A172 (cell line): ENCODE measurements at regions not wholly inside any gene's neighbourhood (a gene's known extent, or its start where the extent isn't known, plus 50 kb on each side); places are given as distances from the start of the nearest gene placed in this dataset.

Source experiments
- DNase-seq: peaks from one replicate; pipeline ENCODE4 v3.0.0-alpha.2; 2015; ENCODE audit warnings: low spot score

DNA sequence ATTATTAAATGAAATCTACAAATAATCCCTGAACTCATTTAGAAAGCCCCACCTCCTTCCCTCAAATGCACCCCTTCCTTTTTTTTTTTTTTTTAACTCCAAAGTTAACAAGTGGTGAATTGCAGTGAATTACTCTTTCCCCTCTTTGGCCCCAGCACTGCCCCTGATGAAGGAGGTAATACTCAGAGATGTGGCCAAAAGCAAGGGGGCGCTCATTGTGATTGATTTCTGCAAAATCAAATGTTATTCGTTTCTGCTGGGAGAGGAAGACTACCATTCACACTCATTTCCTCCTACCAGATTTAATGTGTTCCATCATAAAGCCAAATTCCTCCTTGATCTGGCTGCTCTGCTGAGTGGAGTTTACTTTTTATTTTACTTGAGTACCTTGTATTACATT lies 259.4 kb downstream of the GPD2 start:
- no peak for DNase-seq

- DNase-seq: no peak
Measured at GRCh38 chr2:156697906-156698305, 261.7 kb downstream of the GPD2 start.

DNA sequence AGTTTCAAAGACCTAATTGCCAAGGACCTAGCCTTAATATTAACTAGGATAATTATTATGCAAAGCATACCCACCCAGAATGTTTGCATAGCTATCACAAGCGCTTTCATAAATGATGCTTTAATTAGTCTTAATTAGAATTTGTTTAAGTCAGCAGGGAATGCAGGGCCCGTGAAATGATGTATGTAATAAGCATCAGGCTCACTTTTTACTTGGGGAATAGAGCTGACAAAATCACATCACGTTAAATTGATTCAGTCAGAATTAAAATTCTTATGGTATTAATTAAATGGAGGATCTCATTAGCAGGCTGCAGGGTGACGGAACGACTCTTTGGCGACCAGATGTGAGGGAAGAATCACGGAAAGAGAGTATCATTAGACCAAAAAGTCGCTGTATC lies 264.5 kb downstream of the GPD2 start:
- no peak for DNase-seq

- no peak for DNase-seq
Measured at GRCh38 chr2:156702541-156702940, 266.4 kb downstream of the GPD2 start.

- DNase-seq: no peak
Measured at GRCh38 chr2:156703642-156704041, 267.5 kb downstream of the GPD2 start.

DNA sequence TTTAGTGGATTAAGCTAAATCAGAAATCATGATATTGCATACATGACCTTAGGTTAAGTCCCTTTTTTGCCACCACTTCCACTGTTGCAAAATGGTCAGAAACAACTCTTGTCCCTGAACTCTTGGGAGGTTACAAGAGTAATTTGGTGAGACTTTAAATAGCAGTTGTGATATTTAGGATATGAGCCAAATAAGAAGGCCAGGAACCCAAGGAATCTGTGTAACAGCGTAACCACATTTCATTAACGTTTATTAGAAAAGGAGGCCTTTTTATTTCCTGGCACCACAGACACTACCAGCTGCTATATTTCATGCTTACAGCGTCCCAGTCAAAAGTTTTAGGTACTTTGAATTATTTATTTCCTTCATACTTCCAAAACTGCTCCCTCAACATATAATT lies 268.0 kb downstream of the GPD2 start:
- no peak for DNase-seq

GRCh38 chr2:156704617-156705016 lies 268.4 kb downstream of the GPD2 start:
- no peak for DNase-seq

DNA sequence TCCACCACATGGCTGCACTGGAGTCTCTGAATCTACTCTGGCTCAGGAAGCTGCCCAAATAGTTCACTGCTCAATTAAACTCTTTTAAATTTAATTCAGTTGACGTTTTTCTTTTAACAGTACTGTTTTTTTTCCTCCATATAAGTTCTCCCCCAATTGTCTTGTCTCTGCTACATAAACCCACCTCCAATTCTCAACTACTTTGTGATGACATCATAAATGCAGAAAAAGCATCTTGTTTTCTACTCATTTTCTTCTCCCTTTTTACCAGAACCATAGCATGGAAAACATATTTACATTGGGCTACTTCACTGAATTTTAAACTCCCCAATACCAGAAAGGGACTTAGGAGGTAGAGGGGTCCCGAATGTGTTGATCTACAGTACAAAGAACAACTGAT lies 270.4 kb downstream of the GPD2 start:
- no peak for DNase-seq

DNA sequence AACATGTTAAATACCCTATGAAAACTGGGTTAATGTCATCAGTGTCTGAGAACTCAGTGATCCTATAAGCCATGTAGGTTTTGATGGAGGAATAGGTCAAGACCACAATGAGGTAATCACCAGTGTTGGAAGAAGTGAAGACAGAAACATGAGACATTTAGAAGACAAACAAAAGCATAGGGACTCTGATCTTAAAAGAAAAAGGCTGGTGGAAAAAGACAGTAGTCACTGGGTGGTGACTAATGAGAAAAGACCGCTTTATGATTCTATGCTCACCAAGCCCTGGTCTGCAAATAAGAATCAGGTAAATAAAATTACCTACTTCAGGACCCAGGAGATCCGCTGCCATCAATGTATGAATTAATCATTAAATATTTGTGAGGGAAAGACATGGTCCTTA lies 271.9 kb downstream of the GPD2 start:
- peak; percentile 31 for DNase-seq

GRCh38 chr2:156709091-156709490 lies 272.9 kb downstream of the GPD2 start:
- DNase-seq: no peak

- DNase-seq: no peak
Measured at GRCh38 chr2:156719036-156719435, 282.9 kb downstream of the GPD2 start.

GRCh38 chr2:156727867-156728266 lies 291.7 kb downstream of the GPD2 start:
- DNase-seq: no peak

GRCh38 chr2:156728328-156728727 lies 292.1 kb downstream of the GPD2 start:
- DNase-seq: no peak

GRCh38 chr2:156731506-156731905 lies 295.3 kb downstream of the GPD2 start:
- no peak for DNase-seq

DNA sequence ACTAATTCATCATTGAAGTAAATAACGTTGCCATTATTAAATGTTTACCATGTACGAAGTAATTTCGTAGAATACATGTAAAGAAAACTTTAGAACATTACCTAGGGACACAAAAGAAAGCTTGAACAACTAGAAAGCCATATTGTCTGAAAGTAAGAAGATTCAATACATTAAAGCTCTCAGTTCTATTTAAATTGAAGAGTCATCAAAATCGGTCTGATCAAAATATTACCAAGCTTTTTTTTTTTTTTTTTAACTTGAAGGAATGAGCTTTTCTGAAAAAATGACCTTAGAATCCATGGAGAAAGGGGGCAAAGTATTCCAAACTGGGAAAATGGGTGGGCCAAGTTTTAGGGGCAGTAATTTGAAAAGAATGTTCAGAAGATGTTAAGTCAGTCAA lies 300.8 kb downstream of the GPD2 start:
- no peak for DNase-seq

DNA sequence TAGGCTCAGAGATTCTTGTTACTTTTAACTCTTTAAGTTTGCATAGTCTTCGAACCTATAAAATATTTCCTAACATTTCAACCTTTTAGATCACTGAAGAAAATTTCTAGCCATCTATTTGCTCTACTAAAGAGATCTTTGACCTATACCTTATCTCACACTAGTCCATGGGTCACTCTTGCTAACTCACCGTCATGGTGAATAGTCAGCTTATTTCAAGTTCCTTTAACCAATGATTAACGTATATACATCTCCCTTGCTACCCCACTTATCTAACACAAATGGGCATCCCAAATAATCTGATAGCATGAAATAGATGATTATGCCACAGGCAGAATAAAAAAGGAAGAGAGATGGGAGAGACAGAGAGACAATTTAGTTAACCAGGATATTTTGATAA lies 303.1 kb downstream of the GPD2 start:
- DNase-seq: no peak

DNA sequence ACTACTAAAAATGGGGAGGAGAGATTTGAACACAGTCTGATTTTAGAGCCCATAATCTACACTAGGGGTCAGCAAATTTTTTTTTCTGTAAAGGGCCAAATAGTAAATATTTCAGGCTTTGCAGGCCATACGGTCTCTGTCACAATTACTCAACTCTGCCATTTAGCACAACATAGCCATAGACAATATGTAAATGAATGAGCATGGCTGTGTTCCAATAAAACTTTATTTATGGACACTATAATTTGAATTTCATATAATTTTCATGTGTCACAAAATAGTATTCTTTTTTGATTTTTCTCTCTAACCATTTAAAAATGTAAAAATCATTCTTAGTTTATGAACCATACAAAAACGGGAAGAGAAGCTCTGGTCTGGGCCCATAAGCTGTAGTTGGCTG lies 309.4 kb downstream of the GPD2 start:
- no peak for DNase-seq

GRCh38 chr2:156748221-156748620 lies 312.0 kb downstream of the GPD2 start:
- no peak for DNase-seq

GRCh38 chr2:156752042-156752441 lies 315.9 kb downstream of the GPD2 start:
- no peak for DNase-seq

DNA sequence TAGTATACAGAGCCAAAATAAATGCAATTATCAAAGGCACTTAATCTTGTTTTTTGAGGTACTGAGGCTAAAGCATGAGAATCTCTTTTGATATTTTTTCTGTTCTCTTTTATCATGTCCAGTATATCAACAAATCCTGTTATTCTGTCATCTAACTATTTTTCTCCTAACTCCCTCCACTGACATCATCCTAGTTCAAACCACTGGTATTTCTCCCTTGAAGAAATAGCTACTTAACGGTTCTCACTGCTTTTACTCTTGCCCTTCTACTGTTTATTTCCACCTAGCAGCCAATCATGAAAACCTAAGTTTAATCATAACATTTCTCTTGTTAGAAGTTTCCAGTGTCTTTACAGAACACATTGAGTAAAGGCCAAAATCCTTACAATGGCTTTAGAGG lies 317.6 kb downstream of the GPD2 start:
- no peak for DNase-seq

GRCh38 chr2:156756516-156756915 lies 320.3 kb downstream of the GPD2 start:
- DNase-seq: no peak

DNA sequence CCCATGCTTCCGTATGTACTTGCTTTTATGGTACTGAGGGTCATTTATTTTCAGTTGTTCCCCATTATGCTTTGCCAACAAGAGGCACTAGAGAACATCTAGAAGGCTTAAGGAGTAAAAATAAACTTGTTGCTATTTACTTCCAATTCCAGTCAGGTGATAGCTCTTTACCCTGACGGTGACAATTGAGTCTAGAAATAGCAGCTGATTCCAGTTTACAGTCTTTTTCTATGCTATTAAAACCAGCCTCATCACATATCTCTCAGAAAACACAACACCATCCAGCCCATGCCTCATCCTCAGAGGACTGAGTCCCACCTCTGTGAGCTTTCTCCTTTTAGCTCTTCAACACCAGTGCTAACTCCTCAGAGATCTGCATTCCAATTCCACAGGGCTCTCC lies 327.0 kb downstream of the GPD2 start:
- no peak for DNase-seq

DNA sequence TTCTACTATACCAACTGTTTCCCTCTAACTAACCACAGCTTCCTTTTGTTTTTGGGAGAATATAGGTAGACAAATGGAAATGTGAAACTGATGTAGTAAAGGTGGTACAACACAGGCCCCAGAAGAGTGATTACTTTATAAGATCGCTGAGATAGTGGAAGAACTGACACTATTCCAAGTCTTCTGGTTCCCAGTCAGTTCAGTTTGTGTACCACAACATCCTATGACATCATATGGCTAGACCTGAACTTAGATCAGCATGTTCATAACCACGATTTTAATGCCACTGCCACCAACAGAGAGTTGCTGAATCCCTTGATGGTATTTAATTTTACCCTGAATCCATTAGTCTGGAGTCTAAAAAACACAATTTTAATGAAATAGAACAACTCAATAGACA lies 328.9 kb downstream of the GPD2 start:
- DNase-seq: no peak

DNA sequence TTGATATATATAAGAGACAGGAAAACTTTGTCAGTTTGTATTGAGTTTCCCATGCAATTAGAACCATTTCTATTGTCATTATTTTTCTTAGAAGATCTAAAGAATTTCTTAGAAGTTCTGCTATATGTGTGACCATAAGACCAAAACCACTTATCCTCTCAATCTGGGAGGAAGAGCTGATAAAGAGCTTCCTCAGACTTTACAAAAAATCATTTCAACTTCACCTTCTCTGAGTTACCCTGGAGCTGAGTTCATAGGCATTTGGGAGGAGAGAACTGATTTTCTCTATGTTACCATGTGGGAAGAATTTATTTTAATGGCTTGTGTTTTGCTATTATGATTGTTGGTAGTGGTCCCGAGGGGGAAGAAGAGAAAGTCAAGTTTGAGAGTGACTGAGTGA lies 329.3 kb downstream of the GPD2 start:
- DNase-seq: no peak

- no peak for DNase-seq
Measured at GRCh38 chr2:156769802-156770201, 333.6 kb downstream of the GPD2 start.
